Muscle of back (tissue), 3 donors: ENCODE measurements at regions not wholly inside any gene's neighbourhood (a gene's known extent, or its start where the extent isn't known, plus 50 kb on each side); places are given as distances from the start of the nearest gene placed in this dataset.
"Not testable (repeated sequence)": the region's sequence is repeated elsewhere in the genome, so short reads cannot be mapped to it uniquely, and the experiment has no call there.

Experiments
- DNase-seq, 3 donors: peaks; one replicate each; pipeline versions ENCODE4 v3.0.0 to v3.0.0-alpha.2; 2013

DNA sequence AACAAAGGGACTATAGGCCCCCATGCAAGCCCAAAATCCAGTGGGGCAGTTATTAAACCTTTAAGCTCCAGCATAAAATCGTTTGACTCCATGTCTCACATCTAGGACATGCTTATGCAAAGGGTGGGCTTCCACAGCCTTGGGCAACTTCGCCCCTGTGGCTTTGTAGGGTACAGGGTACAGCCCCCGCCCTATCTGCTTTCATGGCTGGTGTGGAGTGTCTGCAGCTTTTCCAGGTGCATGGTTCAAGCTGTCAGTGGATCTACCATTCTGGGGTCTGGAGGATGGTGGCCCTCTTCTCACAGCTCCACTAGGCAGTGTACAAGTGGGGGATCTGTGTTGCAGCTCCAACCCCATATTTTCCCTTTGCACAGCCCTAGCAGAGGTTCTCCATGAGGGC, 559.8 kb upstream of the TECRL start:
- no peak for DNase-seq

DNA sequence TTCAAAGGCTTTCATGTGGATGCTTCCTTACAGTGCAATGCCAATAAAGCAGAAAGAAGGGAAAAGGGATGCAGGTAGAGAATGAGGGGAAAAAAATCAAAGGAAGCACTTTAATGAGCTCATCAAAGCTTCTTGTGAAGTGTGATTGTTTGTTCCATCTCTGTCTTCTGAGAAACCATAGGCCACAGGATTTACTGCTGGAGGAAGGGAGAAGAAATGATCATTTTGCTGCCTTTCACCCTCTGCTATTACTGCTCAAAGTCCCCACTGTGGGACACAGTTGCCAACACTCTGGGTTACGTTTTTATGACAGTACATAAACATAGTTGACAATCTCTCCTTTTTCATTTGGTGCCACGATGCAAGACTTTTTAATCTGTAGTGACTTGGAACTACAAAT, 558.0 kb upstream of the TECRL start:
- no peak for DNase-seq

DNA sequence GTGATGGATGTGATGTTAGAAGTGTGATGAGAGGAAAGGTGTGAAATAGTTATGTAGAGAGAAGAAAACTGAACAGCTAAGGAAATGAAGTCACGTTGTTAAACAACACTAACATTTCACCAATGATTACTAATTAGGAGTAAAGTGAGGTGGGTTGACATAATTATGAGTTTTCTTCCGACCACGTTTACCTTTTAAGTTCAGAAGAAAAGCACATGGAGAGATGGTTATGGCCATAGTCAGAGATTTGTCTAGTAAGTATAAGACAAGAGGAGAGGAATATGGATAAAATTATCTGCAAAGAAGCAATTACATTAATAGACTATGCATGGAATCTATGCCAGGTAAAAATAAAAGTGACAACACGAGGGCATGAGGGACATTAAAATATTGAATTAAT, 551.3 kb upstream of the TECRL start:
- no peak for DNase-seq

DNA sequence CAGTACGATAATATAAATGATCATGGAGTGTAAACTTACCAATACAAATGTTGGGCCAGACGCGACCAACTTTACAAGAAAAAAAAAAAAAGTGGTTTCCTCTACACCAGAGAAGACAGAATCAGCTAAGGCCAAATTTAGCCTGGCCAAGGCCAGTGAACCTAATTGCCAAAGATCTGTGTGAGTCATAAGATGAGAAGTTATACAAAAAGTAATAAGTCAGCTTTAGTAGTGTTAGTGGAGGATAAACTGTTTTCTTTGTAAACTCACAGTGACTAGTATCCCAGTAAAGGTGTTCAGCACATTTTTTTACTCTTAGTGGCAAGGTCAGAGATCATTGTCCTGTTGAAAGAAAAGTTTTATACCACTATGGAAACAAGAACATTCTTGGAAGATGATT, 531.4 kb upstream of the TECRL start:
- no peak for DNase-seq

DNA sequence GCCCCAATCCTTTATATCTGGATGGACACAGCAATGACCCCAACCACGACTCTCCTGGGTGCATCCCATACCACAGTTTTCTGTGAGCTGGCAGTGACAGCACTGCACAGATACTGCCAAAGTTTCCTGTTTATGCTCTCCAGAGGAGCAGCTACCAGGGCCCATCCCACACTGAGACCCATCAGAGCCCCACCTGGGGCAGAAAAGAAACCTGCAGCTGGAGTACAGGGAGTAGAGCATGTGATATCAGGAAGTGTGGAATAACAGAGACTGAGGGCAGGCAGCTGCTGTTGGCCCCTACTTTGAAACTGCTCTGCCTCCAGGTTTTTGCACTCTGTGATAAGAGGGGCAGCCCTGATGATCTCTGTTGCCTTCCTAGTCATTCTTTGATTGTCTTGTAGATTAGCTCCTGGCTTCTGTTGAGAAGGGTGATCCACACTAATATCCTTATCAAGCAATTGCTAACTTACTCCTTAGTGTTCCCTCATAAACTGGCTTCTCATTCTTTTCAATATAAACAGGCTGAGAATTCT, 526.3 kb upstream of the TECRL start:
- DNase-seq = no peak

DNA sequence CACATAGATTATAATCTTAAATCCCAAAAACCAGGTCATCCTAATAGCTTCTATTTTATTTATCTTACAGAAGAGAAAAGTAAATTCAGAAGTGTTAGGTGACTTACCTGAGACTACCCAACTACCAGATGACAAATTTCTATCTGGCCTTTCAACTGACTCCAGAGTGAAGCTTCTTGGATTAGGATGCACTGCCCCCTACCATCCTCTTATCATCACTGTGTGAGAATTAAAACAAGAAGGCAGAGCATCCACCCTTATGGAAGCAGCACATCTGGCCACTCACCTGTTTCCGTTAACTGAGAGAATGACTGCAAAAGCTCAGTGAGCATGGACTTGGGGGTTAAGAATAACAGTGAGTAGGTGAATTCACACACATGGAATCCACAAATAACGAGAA, 502.6 kb upstream of the TECRL start:
- DNase-seq = no peak

DNA sequence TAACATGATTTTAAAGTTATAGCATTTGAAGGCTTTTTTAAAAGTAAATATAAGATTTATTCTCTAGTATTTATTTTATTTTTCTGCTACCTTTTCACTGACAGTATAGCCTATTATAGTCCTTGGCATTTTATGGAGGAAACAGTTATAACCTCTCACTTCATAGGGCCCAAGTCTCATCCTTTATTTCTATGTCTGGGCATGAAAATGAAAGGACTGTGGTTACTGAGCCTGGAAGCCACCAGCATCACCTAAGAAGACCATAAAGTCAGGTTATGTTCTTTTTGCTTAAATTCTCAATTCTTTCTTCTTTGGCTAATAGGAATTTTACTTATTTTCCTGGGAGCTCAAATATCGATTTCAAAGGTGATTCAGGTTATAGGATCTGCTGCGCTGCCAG, 494.7 kb upstream of the TECRL start:
- no peak for DNase-seq

DNA sequence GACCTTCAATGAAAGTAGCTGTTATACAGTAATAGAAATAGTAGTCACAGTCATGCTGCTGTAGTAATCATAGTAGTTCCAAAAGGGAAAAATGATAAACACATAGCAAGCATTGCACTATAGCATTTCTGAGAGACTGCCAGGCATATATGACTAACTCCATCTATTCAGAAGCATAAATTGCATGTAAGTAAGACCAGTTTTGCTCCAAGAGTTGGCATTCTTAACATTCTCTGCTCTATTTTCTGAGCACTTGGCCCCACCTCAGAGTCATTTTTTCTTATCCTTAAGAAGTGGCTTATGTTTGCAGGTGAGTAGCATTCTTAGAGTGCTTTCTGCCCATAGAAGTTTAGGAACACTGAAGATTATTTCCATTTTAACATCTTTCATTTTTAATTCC, 490.3 kb upstream of the TECRL start:
- no peak for DNase-seq

DNA sequence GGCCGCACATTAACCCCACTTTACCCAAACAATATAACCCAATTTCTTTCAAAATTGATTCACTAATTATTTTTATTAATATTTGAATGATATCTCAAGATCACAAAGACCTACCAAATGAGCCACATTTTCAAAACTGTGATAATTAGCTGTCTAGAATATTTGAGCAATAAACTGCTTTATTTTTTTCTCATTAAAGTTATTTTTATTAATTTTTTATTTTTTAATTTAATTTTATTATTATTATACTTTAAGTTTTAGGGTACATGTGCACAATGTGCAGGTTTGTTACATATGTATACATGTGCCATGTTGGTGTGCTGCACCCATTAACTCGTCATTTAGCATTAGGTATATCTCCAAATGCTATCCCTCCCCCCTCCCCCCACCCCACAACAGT, 489.8 kb upstream of the TECRL start:
- DNase-seq = not testable (repeated sequence)

DNA sequence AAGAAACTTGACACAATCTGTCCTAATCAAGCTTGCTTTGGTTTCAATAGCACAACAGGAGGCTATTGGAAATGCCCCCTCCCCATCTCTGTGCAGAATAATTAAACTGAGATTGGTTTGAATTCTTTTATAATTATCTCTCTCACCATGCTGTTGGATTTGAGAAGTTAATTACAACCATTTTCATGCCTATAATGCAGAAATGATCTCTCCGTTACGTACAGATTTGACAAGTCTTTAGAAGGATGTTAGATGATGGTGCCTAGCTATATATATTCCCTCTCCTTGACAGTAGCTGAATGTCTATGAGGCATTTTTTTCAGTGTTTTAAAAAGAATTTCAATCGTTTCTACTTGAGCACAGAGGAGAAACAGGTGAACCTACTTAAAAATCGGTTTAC, 488.4 kb upstream of the TECRL start:
- DNase-seq = no peak

DNA sequence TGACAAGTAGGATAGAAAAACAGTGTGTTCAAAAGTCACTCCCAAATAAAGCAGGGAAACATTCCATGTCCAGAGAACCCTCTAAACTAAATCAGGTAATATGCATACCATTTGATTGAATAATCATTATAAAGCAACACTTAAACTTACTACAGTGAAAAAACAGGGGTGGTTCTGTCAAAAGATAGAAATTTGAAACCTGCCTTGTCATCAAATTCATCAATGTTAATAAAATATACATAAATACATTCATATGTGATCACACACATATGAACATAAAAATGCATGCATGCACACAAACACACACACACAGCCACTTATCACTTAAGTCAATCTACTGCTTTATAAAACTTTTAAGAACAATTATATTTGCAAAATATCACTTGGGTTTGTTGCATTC, 485.8 kb upstream of the TECRL start:
- no peak for DNase-seq

DNA sequence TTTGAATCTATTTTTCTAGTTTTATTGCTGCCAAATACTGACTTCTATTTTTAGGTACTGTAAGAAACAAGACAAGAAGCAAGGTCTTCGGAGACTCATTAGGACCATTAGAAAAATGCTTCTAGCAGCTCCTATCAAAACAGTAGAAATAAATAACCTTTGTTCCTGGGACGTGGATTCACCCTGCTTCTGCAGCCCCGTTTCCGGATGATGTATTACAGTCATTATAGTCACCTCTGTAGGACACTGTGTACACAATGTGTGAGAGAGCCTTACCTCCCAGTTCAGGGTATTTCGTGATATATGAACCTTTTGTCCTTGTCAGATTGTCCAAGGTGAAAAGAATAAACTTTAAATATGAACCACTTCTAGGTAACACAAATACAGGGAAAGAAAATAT, 484.0 kb upstream of the TECRL start:
- no peak for DNase-seq

DNA sequence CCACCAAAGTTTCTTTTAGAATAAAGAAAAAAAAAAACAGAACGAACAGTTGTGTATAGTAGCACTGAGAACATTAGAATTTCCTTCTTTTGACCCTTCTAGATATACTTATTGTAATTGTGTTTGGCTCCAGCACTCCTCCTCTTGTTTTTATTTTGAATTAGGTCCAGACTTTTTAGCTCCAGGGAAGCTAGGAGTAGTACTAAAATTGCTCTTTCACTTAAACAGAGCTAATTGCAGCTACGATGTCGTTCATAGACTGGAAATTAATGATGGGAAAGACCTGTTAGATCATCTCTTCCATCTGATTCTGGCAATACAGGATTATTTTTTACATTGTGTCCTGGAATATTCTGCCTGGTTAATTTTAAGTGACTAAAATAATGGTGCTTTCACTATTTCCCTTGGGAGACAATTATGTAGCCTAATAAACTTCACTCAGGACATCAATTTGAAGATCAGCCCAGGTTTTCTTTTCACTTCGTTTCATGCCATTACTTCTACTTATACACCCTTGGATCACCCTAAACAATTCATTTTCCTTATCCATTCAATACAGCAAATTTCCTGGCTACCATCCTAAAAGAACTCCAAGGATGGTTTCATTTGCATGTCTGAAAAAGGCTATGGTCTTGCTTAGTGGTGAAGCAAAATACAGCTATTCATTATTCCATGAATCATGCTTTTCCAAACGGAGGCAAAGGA, 480.8 kb upstream of the TECRL start:
- DNase-seq = peak in 1 of 3 donors; percentile 6

DNA sequence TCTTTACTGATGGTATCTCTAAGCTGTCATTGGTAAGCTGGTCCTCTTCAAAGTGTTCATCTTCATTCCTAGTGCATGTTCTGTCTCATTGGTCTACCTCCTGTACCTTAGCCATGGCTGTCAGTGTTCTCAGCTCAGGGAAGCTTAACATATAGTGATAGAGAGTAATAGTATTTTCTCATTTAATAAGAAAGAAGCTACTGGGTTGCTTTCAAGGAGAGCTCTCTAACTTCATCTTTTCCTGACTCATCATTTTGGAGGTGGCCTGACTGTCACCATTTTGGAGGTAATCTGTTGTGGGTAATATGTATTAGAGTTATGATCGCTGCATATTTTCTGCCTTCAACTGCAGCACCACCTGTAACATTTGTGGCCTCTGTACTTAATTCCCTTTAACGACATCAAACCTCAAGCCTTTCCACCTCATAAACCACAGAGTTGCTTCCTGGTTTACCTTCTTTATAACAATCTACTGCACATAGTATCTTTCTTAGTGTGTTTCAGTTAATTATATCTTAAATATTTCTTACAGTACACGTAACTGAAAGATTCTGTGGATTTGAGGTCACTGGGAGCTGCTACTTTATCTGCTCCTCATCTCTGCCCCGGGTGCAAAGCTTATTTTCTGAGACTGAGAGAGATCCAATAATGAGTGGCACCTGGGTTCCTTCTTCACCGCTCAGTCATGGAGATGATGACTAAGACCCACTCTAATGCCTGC, 474.0 kb upstream of the TECRL start:
- DNase-seq = no peak

DNA sequence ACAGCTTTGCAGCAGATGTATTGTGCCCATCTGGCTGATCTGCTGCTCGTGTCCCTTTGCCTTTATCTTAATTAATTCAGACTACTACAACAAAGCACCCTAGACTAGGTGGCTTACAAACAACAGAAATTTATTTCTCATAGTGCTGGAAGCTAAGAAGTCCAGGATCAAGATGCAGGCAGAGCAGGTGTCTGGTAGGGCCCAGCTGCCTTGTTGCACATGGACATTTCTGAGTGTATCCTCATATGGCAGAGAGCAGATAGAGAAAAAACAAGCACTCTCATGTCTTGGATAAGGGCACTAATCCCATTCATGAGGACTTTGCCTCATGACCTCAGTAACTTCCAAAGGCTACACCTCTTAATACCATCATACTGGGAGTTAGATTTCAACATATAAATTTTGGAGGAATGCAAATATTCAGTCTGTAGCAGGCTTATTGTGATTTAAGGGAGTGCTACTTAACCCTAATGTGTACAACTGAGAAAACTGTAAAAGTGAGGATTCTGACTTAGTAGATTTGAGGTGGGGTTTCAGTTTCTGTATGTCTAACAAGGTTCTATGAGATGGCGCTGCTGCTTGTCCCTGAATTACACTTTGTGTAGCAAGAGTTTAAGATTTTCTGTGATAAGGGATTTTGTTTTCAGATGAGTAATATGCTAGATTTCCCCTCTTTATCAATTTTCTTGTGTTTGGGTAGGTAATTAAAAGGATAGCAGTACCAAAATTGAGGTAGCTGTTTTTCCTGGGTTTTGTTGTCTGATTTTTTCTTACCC, 473.2 kb upstream of the TECRL start:
- DNase-seq = no peak

DNA sequence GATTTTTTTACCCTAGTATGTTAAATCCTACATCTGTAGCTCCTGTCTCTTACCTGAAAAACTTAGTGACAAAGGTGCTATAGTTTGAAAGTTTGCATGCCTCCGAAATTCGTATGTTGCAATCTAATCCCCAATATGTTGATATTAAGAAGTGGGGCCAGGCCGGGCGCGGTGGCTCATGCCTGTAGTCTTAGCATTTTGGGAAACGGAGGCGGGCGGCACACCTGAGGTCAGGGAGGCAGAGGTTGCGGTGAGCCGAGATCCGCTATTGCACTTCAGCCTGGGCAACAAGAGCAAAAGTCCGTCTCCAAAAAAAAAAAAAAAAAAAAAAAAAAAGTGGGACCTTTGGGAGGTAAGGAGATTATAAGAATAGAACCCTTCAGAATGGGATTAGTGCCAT, 471.3 kb upstream of the TECRL start:
- DNase-seq = no peak

DNA sequence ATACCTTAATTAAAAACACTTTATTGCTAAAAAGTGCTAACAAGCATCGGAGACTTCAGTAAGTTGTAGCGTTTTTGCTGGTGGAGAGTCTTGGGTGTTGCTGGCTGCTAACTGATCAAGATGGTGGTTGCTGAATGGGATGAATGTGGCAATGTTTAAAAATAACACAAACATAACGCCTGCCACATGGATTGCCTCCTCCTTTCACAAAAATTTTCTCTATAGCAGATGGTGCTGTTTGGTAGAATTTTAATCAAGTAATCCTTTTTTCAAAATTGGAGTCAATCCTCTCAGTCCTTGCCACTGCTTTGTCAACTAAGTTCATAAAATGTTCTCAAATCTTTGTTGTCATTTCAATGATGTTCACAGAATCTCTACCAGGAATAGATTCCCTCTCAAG, 466.8 kb upstream of the TECRL start:
- no peak for DNase-seq

DNA sequence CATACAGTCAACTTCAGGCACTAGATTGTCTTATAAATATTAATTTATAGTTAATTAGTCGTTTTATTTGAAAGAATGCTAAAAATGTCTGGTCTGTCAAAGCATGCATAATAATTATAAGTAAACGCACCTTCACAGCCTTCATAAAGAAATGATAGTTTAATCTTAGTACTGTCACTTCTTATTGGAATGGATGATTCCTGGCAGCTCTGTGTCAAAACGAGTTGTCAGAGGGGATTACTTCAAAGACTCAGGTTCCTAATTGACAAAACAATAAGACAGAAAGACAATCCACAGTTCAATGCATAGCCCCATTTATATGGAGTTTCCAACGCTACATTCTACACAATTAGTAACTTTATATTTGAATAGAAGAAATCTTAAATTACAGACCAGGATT, 461.3 kb upstream of the TECRL start:
- no peak for DNase-seq

DNA sequence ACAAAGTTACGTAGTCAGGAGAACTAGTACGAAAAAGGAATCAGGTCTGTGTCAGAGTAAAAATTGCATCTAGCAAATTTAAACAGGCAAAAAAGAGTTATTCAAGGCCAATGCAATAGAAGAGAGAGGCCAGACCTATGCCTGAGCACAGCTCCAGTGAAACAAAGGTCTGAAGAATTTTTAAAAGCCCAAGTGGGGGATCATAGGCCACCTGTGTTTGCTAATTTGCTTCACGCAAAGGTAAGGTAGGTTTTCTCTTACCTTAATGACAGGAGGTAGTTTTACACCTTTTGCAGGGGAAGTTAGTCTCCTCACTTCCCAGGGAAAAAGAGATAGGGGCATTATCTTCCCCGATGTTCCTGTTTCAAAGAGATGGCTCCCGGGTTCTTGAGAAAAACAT, 448.6 kb upstream of the TECRL start:
- DNase-seq = no peak

DNA sequence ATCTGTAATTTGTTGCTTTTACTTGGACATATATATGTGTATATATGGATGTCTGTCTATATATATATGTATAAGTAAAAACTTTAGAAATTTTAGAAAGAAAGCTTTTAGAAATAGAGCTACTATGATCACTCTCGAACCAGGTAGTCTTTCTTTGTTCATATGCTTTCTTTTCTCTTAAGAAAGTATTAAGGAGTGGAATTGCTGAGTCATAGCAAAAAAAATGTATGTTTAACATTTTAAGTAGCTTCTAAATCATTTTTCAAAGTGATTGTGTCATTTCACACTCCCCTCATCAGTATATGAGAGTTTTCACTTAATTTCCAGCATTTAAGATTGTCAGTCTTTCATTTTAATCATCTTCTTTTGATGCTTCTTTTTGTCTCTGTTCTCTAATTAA, 447.9 kb upstream of the TECRL start:
- DNase-seq = no peak

DNA sequence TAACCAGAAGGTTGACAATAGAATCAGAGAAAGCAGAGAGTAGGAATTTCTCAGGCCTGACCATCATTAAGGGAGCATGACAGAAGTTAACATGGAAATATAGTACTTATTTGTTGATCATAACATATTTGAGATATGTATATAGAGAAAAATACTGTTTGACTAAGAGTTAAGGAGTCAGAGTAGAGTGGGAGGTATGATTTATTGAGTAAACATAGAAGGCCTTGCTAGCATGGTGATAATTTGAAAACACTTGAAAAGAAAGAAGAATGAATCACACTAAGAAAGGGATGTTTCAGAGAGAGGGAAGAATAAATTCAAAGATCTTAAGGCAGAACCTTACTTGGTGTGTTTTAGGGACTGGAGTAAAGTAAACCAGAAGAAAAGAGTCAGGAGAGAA, 437.2 kb upstream of the TECRL start:
- no peak for DNase-seq

DNA sequence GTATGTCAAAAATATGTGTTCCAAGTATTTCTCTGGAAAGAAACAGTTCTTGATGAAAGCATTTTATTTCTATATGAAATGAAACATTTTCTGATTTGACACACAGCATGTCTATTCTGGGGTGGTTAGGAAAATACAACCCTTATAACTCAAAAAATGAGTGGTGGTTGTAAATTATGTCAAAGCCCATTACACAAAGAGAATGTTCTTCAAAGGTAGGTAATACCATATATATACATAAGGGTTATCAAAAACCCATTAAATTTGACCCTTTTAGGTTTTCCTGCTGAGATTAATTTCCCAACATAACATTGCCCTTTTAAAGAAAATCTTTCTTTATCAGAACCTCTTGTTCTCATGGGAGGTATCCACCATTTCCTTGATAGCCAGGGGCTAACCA, 420.5 kb upstream of the TECRL start:
- DNase-seq = no peak

DNA sequence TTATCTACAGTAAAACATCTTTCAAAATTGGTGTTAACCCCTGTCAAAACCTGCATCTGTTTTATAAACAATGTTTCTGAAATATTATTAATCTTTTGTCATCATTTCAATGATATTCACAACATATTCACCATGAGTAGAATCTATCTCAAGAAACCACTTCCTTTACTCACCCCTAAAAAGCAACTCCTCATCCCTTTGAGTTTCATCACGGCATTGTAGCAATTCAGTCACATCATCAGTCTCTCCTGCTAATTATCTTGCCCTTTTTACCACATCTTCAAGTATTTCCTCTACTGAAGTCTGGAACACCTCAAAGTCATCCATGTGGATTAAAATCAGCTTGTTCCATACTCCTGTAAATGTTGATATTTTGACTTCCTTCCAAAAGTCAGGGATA, 415.3 kb upstream of the TECRL start:
- no peak for DNase-seq
